Neural cell (in vitro differentiated cells): ENCODE measurements at regions not wholly inside any gene's neighbourhood (a gene's known extent, or its start where the extent isn't known, plus 50 kb on each side); places are given as distances from the start of the nearest gene placed in this dataset.

Experiments used
- H2AFZ ChIP-seq: fragments of 200-600, 300-800 bp; sonication (generic), shearing (Covaris generic); 2 replicates; pipeline ENCODE4 v1.6.0; 2014; ENCODE audit warnings: low read depth, mild to moderate bottlenecking, antibody characterized with exemption, low read length, moderate library complexity
- H3F3A ChIP-seq: fragments of 200-600 bp; shearing (Covaris generic); 2 replicates; pipeline ENCODE4 v1.6.1; 2016; ENCODE audit warnings: mild to moderate bottlenecking, moderate library complexity, mixed read lengths, antibody characterized with exemption, low read length; ENCODE audit not compliant: insufficient read depth, poor library complexity, severe bottlenecking
- H3K27ac ChIP-seq: fragments of 200-600, 300-800 bp; sonication (generic), shearing (Covaris generic); 2 replicates; pipeline ENCODE4 v1.5.1; 2014; ENCODE audit warnings: mild to moderate bottlenecking, low read length, moderate library complexity
- H3K27me3 ChIP-seq: fragments of 300-800, 200-600 bp; sonication (generic), shearing (Covaris generic); 2 replicates; pipeline ENCODE4 v1.6.0; 2014; ENCODE audit warnings: mild to moderate bottlenecking, low read depth, low read length, moderate library complexity; ENCODE audit not compliant: insufficient read depth
- H3K36me3 ChIP-seq: fragments of 300-800, 200-600 bp; sonication (generic), shearing (Covaris generic); 2 replicates; pipeline ENCODE4 v1.5.1; 2014; ENCODE audit warnings: mild to moderate bottlenecking, antibody characterized with exemption, low read length, moderate library complexity; ENCODE audit not compliant: insufficient read depth
- H3K4me2 ChIP-seq: fragments of 300-800, 200-600 bp; sonication (generic), shearing (Covaris generic); 2 replicates; pipeline ENCODE4 v1.6.0; 2014; ENCODE audit warnings: mild to moderate bottlenecking, low read length
- H3K4me3 ChIP-seq: fragments of 300-800, 200-600 bp; sonication (generic), shearing (Covaris generic); 2 replicates; pipeline ENCODE4 v1.5.1; 2014; ENCODE audit warnings: mild to moderate bottlenecking, low read length, moderate library complexity
- H3K79me2 ChIP-seq: fragments of 200-600 bp; shearing (Covaris generic); replicated peaks from 2 replicates; pipeline ENCODE4 v1.6.0; 2014; ENCODE audit warnings: mild to moderate bottlenecking, low read length, moderate library complexity; ENCODE audit not compliant: insufficient read depth
- H3K9ac ChIP-seq: fragments of 300-800, 200-600 bp; sonication (generic), shearing (Covaris generic); 2 replicates; pipeline ENCODE4 v1.6.1; 2016; ENCODE audit warnings: mild to moderate bottlenecking, low read length, mixed read lengths
- H3K9me2 ChIP-seq: fragments of 200-600 bp; shearing (Covaris generic); 2 replicates; pipeline ENCODE4 v1.6.1; 2016; ENCODE audit warnings: mild to moderate bottlenecking, low read length, mixed read lengths; ENCODE audit not compliant: insufficient read depth
- H3K9me3 ChIP-seq: fragments of 200-600, 300-800 bp; sonication (generic), shearing (Covaris generic); 2 replicates; pipeline ENCODE4 v1.6.1; 2016; ENCODE audit warnings: mild to moderate bottlenecking, mixed run types, low read length, moderate library complexity, mixed read lengths
- H4K20me1 ChIP-seq: fragments of 200-600 bp; shearing (Covaris generic); 2 replicates; pipeline ENCODE4 v1.6.1; 2016; ENCODE audit warnings: mild to moderate bottlenecking, mixed run types; ENCODE audit not compliant: insufficient read depth
- CTCF ChIP-seq: fragments of 450-650 bp; IDR thresholded peaks from 2 replicates; pipeline ENCODE4 v1.5.1; 2014; ENCODE audit warnings: antibody characterized with exemption, mild to moderate bottlenecking, moderate library complexity; ENCODE audit not compliant: poor library complexity, severe bottlenecking
- EP300 ChIP-seq: fragments of 450-650 bp; conservative IDR thresholded peaks from 2 replicates; pipeline ENCODE4 v1.6.1; 2014; ENCODE audit warnings: antibody characterized with exemption, mild to moderate bottlenecking, moderate library complexity; ENCODE audit not compliant: poor library complexity, severe bottlenecking
- EZH2 ChIP-seq: fragments of 200-600, 300-800 bp; shearing (Covaris generic), sonication (generic); IDR thresholded peaks from 2 replicates; pipeline ENCODE4 v1.6.1; 2014; ENCODE audit warnings: antibody characterized with exemption, low read length, borderline replicate concordance, mild to moderate bottlenecking; ENCODE audit not compliant: insufficient read depth, poor library complexity, severe bottlenecking
- MXI1 ChIP-seq: fragments of 450-650 bp; conservative IDR thresholded peaks from 2 replicates; pipeline ENCODE4 v1.6.1; 2014; ENCODE audit warnings: antibody characterized with exemption, mild to moderate bottlenecking; ENCODE audit not compliant: poor library complexity, severe bottlenecking
- POLR2AphosphoS5 ChIP-seq: IDR thresholded peaks from 2 replicates; pipeline ENCODE4 v1.6.1; 2012
- RAD21 ChIP-seq: fragments of 450-650 bp; conservative IDR thresholded peaks from 2 replicates; pipeline ENCODE4 v1.6.1; 2014; ENCODE audit warnings: antibody characterized with exemption, mild to moderate bottlenecking, moderate library complexity
- REST ChIP-seq: IDR thresholded peaks from 2 replicates; pipeline ENCODE4 v1.6.1; 2012; ENCODE audit warnings: borderline replicate concordance
- SMC3 ChIP-seq: fragments of 450-650 bp; conservative IDR thresholded peaks from 2 replicates; pipeline ENCODE4 v1.6.1; 2014; ENCODE audit warnings: antibody characterized with exemption, mild to moderate bottlenecking, moderate library complexity; ENCODE audit not compliant: poor library complexity
- TAF1 ChIP-seq: IDR thresholded peaks from 2 replicates; pipeline ENCODE4 v1.6.1; 2012; ENCODE audit warnings: low read depth

GRCh38 chr11:134995741-134996140 is 583.7 kb upstream of the B3GAT1 start:
- no peaks in the 10 kb centered on the region for H3K27me3 ChIP-seq
- H3K9me3 ChIP-seq: no peaks in the 10 kb centered on the region
- no peak overlapping the region for H3K4me2 ChIP-seq
- no peaks in the 10 kb centered on the region for H3F3A ChIP-seq
- no peaks in the 10 kb centered on the region for H4K20me1 ChIP-seq
- H3K79me2 ChIP-seq: no peaks in the 10 kb centered on the region
- H3K27ac ChIP-seq: no peak overlapping the region
- no peaks in the 10 kb centered on the region for H3K9me2 ChIP-seq
- no peak overlapping the region for H2AFZ ChIP-seq
- TF ChIP-seq RAD21 (no peak), CTCF (no peak), REST (no peak), POLR2AphosphoS5 (no peak), EP300 (no peak), MXI1 (no peak), EZH2 (no peak), TAF1 (no peak), SMC3 (no peak)
- H3K9ac ChIP-seq: no peak overlapping the region
- no peaks in the 10 kb centered on the region for H3K36me3 ChIP-seq
- H3K4me3 ChIP-seq: no peak overlapping the region

- no peak for TF ChIP-seq CTCF
- no peak for TF ChIP-seq MXI1
- TF ChIP-seq REST: no peak
- TF ChIP-seq POLR2AphosphoS5: no peak
- no peak for TF ChIP-seq EZH2
- no peak for TF ChIP-seq SMC3
- no peak for TF ChIP-seq RAD21
- TF ChIP-seq EP300: no peak
- no peak for TF ChIP-seq TAF1
- Histone ChIP-seq H3K4me2 (no peak overlapping the region), H3K9ac (no peak overlapping the region), H3K4me3 (peak overlapping the region; percentile 7), H3F3A (no peaks in the 10 kb centered on the region), H3K9me2 (no peaks in the 10 kb centered on the region), H3K79me2 (no peaks in the 10 kb centered on the region), H3K27ac (no peak overlapping the region), H4K20me1 (no peaks in the 10 kb centered on the region), H2AFZ (no peak overlapping the region), H3K36me3 (no peaks in the 10 kb centered on the region), H3K9me3 (no peaks in the 10 kb centered on the region), H3K27me3 (no peaks in the 10 kb centered on the region)
Measured at GRCh38 chr11:134994431-134994830, 582.4 kb upstream of the B3GAT1 start.
